Type B pancreatic cell (in vitro differentiated cells): ENCODE measurements at regions not wholly inside any gene's neighbourhood (a gene's known extent, or its start where the extent isn't known, plus 50 kb on each side); places are given as distances from the start of the nearest gene placed in this dataset.

Experiments used
- DNase-seq: peaks from one replicate; pipeline ENCODE4 v3.0.0; 2021; ENCODE audit warnings: mixed read lengths; ENCODE audit not compliant: unreplicated experiment; ENCODE audit errors: extremely low spot score
- H3K27ac Mint-ChIP-seq: 2 replicates; pipeline ENCODE4 v1.8.0; 2021; ENCODE audit warnings: mild to moderate bottlenecking, mixed read lengths
- H3K27me3 Mint-ChIP-seq: 2 replicates; pipeline ENCODE4 v1.8.0; 2021; ENCODE audit warnings: mixed read lengths
- H3K36me3 Mint-ChIP-seq: 2 replicates; pipeline ENCODE4 v1.8.0; 2021; ENCODE audit warnings: mixed read lengths
- H3K4me1 Mint-ChIP-seq: one replicate; pipeline ENCODE4 v1.8.0; 2021; ENCODE audit warnings: mixed read lengths; ENCODE audit not compliant: unreplicated experiment
- H3K4me3 Mint-ChIP-seq: 2 replicates; pipeline ENCODE4 v1.8.0; 2021; ENCODE audit warnings: mild to moderate bottlenecking, mixed read lengths
- H3K9me3 Mint-ChIP-seq: 2 replicates; pipeline ENCODE4 v1.8.0; 2021; ENCODE audit warnings: mixed read lengths
- CTCF ChIP-seq: fragments of 200-600 bp; sonication (generic); conservative IDR thresholded peaks from 2 replicates; pipeline ENCODE4 v1.5.0; 2021; ENCODE audit warnings: antibody characterized with exemption, mild to moderate bottlenecking

GRCh38 chr5:125604104-125604503 lies 819.1 kb upstream of the GRAMD2B start:
- Mint-ChIP-seq H3K27me3 (no peaks in the 10 kb centered on the region), H3K9me3 (no peaks in the 10 kb centered on the region), H3K4me1 (no peaks in the 10 kb centered on the region), H3K4me3 (no peak overlapping the region), H3K27ac (no peak overlapping the region), H3K36me3 (no peaks in the 10 kb centered on the region)
- no peak for TF ChIP-seq CTCF
- no peak for DNase-seq

- no peak overlapping the region for H3K4me3 Mint-ChIP-seq
- DNase-seq = no peak
- peaks cover 6% of the 10 kb centered on the region for H3K4me1 Mint-ChIP-seq
- H3K27me3 Mint-ChIP-seq = no peaks in the 10 kb centered on the region
- no peaks in the 10 kb centered on the region for H3K9me3 Mint-ChIP-seq
- no peak overlapping the region for H3K27ac Mint-ChIP-seq
- H3K36me3 Mint-ChIP-seq = no peaks in the 10 kb centered on the region
- TF ChIP-seq CTCF = no peak
These were observed 816.2 kb upstream of the GRAMD2B start for GRCh38 chr5:125607018-125607417.

- H3K4me3 Mint-ChIP-seq = no peak overlapping the region
- no peaks in the 10 kb centered on the region for H3K36me3 Mint-ChIP-seq
- no peaks in the 10 kb centered on the region for H3K27me3 Mint-ChIP-seq
- TF ChIP-seq CTCF = no peak
- H3K9me3 Mint-ChIP-seq = no peaks in the 10 kb centered on the region
- H3K27ac Mint-ChIP-seq = no peak overlapping the region
- peaks cover 16% of the 10 kb centered on the region for H3K4me1 Mint-ChIP-seq
- no peak for DNase-seq
These were observed 814.2 kb upstream of the GRAMD2B start for GRCh38 chr5:125609011-125609410.

GRCh38 chr5:125610892-125611291 lies 812.3 kb upstream of the GRAMD2B start:
- H3K4me3 Mint-ChIP-seq = no peak overlapping the region
- peaks cover 16% of the 10 kb centered on the region for H3K4me1 Mint-ChIP-seq
- no peak for TF ChIP-seq CTCF
- no peaks in the 10 kb centered on the region for H3K9me3 Mint-ChIP-seq
- no peak overlapping the region for H3K27ac Mint-ChIP-seq
- no peaks in the 10 kb centered on the region for H3K27me3 Mint-ChIP-seq
- no peaks in the 10 kb centered on the region for H3K36me3 Mint-ChIP-seq
- DNase-seq = no peak

GRCh38 chr5:125611541-125611940 lies 811.7 kb upstream of the GRAMD2B start:
- no peaks in the 10 kb centered on the region for H3K9me3 Mint-ChIP-seq
- no peak overlapping the region for H3K27ac Mint-ChIP-seq
- H3K36me3 Mint-ChIP-seq = no peaks in the 10 kb centered on the region
- TF ChIP-seq CTCF = no peak
- H3K4me3 Mint-ChIP-seq = no peak overlapping the region
- H3K27me3 Mint-ChIP-seq = no peaks in the 10 kb centered on the region
- no peak for DNase-seq
- peaks cover 16% of the 10 kb centered on the region for H3K4me1 Mint-ChIP-seq

GRCh38 chr5:125612181-125612721 lies 811.0 kb upstream of the GRAMD2B start:
- H3K36me3 Mint-ChIP-seq = no peaks in the 10 kb centered on the region
- no peak overlapping the region for H3K4me3 Mint-ChIP-seq
- no peaks in the 10 kb centered on the region for H3K9me3 Mint-ChIP-seq
- no peak for TF ChIP-seq CTCF
- no peak overlapping the region for H3K27ac Mint-ChIP-seq
- H3K27me3 Mint-ChIP-seq = no peaks in the 10 kb centered on the region
- H3K4me1 Mint-ChIP-seq = peaks cover 16% of the 10 kb centered on the region
- no peak for DNase-seq
